Activated CD8-positive, alpha-beta memory T cell treated with anti-CD3 and anti-CD28 coated beads, Interleukin-2, amount 50 U/mL, for 48 hours (primary cell): ENCODE measurements at regions not wholly inside any gene's neighbourhood (a gene's known extent, or its start where the extent isn't known, plus 50 kb on each side); places are given as distances from the start of the nearest gene placed in this dataset.

ENCODE experiments used
- DNase-seq: peaks from one replicate; pipeline ENCODE4 v3.0.0-alpha.2; 2020

- no peak for DNase-seq
These were observed 158.9 kb upstream of the GPR26 start for GRCh38 chr10:123507298-123507697.

- DNase-seq = no peak
These were observed 156.8 kb upstream of the GPR26 start for GRCh38 chr10:123509338-123509737.

- no peak for DNase-seq
These were observed 153.0 kb upstream of the GPR26 start for GRCh38 chr10:123512901-123513775.

GRCh38 chr10:123513870-123514269 is 152.3 kb upstream of the GPR26 start:
- no peak for DNase-seq

GRCh38 chr10:123514996-123515395 is 151.2 kb upstream of the GPR26 start:
- no peak for DNase-seq

- DNase-seq = no peak
These were observed 150.5 kb upstream of the GPR26 start for GRCh38 chr10:123515661-123516060.

- no peak for DNase-seq
These were observed 149.9 kb upstream of the GPR26 start for GRCh38 chr10:123516291-123516690.

- DNase-seq = peak; percentile 7
These were observed 148.7 kb upstream of the GPR26 start for GRCh38 chr10:123517426-123517825.

- DNase-seq = no peak
These were observed 148.3 kb upstream of the GPR26 start for GRCh38 chr10:123517901-123518300.

GRCh38 chr10:123518765-123519164 is 147.4 kb upstream of the GPR26 start:
- DNase-seq = no peak

- no peak for DNase-seq
These were observed 146.3 kb upstream of the GPR26 start for GRCh38 chr10:123519861-123520260.

- DNase-seq = no peak
These were observed 145.1 kb upstream of the GPR26 start for GRCh38 chr10:123521076-123521475.

GRCh38 chr10:123521556-123521955 is 144.6 kb upstream of the GPR26 start:
- DNase-seq = no peak

- no peak for DNase-seq
These were observed 143.3 kb upstream of the GPR26 start for GRCh38 chr10:123522702-123523312.

- DNase-seq = no peak
These were observed 142.3 kb upstream of the GPR26 start for GRCh38 chr10:123523833-123524232.

GRCh38 chr10:123526356-123527064 is 139.6 kb upstream of the GPR26 start:
- no peak for DNase-seq

- DNase-seq = no peak
These were observed 139.0 kb upstream of the GPR26 start for GRCh38 chr10:123527151-123527550.

- DNase-seq = no peak
These were observed 136.9 kb upstream of the GPR26 start for GRCh38 chr10:123529146-123529760.

- no peak for DNase-seq
These were observed 135.8 kb upstream of the GPR26 start for GRCh38 chr10:123530166-123530870.

- no peak for DNase-seq
These were observed 130.8 kb upstream of the GPR26 start for GRCh38 chr10:123535386-123535785.

- no peak for DNase-seq
These were observed 129.8 kb upstream of the GPR26 start for GRCh38 chr10:123536176-123536845.
